ENCODE measurements at regions not wholly inside any gene's neighbourhood (a gene's known extent, or its start where the extent isn't known, plus 50 kb on each side); places are given as distances from the start of the nearest gene placed in this dataset.

GRCh38 chr2:205865905-205866441 is 183.7 kb downstream of the NRP2 start:
- Mint-ChIP-seq H3K27me3 (ENCODE audit: low read depth) (no peaks in the 10 kb centered on the region), H3K36me3 (no peaks in the 10 kb centered on the region), H3K4me3 (no peak overlapping the region), H3K4me1 (no peaks in the 10 kb centered on the region), H3K9me3 (0 out of 2 replicates have a peak, but pooled peaks cover 3% of the 10 kb centered on the region), H3K27ac (no peak overlapping the region)
- DNase-seq (ENCODE audit: low spot score) (no peak), ATAC-seq (no peak)
- POLR2A ChIA-PET: no interaction called here
- CTCF ChIA-PET: no interaction called here
- TF ChIP-seq E2F4 (CRISPR knock-in tag; IDR thresholded peaks at IDR 0.05; ENCODE audit: borderline replicate concordance, low read depth) (no peak), CREB1 (CRISPR knock-in tag; IDR thresholded peaks at IDR 0.05) (no peak), USF2 (CRISPR knock-in tag; IDR thresholded peaks at IDR 0.05) (no peak), ZNF425 (CRISPR knock-in tag; conservative IDR thresholded peaks at IDR 0.05) (no peak), ZNF512 (CRISPR knock-in tag; IDR thresholded peaks at IDR 0.05; ENCODE audit: borderline replicate concordance) (no peak), MLX (CRISPR knock-in tag; IDR thresholded peaks at IDR 0.05) (no peak), NFE2L1 (CRISPR knock-in tag; IDR thresholded peaks at IDR 0.05) (no peak), JUN (CRISPR knock-in tag; IDR thresholded peaks at IDR 0.05) (no peak), ZNF281 (CRISPR knock-in tag; IDR thresholded peaks at IDR 0.05) (no peak), AR (CRISPR knock-in tag; IDR thresholded peaks at IDR 0.05) (no peak), NR3C1 (CRISPR knock-in tag; conservative IDR thresholded peaks at IDR 0.05; ENCODE audit: low read depth) (no peak), GABPB1 (CRISPR knock-in tag; IDR thresholded peaks at IDR 0.05) (no peak)

All from WTC11 (cell line).